Stomach (tissue), 4 donors: ENCODE measurements at regions not wholly inside any gene's neighbourhood (a gene's known extent, or its start where the extent isn't known, plus 50 kb on each side); places are given as distances from the start of the nearest gene placed in this dataset.

Experiments
- CTCF ChIP-seq, 7 experiments: fragments of 450-650 bp in 4 of 7; fragments of 200-600 bp in 3 of 7; sonication (generic) in 3 of 7; IDR thresholded peaks; one replicate each; pipeline ENCODE4 v1.5.1; 2016 to 2019; ENCODE audit warnings: antibody characterized with exemption in 7 of 7, control low read depth in 2 of 7, mild to moderate bottlenecking in 1 of 7
- EP300 ChIP-seq: sonication (generic); formaldehyde crosslinking; IDR thresholded peaks from one replicate; pipeline ENCODE4 v1.6.1; 2017; ENCODE audit warnings: antibody characterized with exemption
- POLR2A ChIP-seq, 4 donors: fragments of 450-650 bp; IDR thresholded peaks; one replicate each; pipeline ENCODE4 v1.6.1; 2016; ENCODE audit warnings: antibody characterized with exemption in 4 of 4, control low read depth in 2 of 4, mild to moderate bottlenecking in 1 of 4, moderate library complexity in 1 of 4
- POLR2AphosphoS5 ChIP-seq, 3 donors: sonication (generic); formaldehyde crosslinking; IDR thresholded peaks; one replicate each; pipeline ENCODE4 v1.6.1; 2016; ENCODE audit warnings: antibody characterized with exemption in 3 of 3

GRCh38 chr2:120499784-120500495, 154.0 kb downstream of the INHBB start:
- no peak for TF ChIP-seq CTCF (IDR thresholded peaks at IDR 0.05)
- TF ChIP-seq POLR2A (IDR thresholded peaks at IDR 0.05), result no peak
- no peak for TF ChIP-seq POLR2AphosphoS5 (IDR thresholded peaks at IDR 0.05)
- no peak for TF ChIP-seq EP300
